GM18498 (cell line): ENCODE measurements at regions not wholly inside any gene's neighbourhood (a gene's known extent, or its start where the extent isn't known, plus 50 kb on each side); places are given as distances from the start of the nearest gene placed in this dataset.
"Not testable (repeated sequence)": the region's sequence is repeated elsewhere in the genome, so short reads cannot be mapped to it uniquely, and the experiment has no call there.

Experiments used
- ATAC-seq: cut with Tn5 transposase; IDR thresholded peaks from one replicate; pipeline ENCODE4 v1.9.1; 2021; ENCODE audit warnings: mild to moderate bottlenecking, moderate library complexity; ENCODE audit not compliant: unreplicated experiment

GRCh38 chr2:223283329-223283728 lies 231.3 kb downstream of the KCNE4 start:
- no peak for ATAC-seq

DNA sequence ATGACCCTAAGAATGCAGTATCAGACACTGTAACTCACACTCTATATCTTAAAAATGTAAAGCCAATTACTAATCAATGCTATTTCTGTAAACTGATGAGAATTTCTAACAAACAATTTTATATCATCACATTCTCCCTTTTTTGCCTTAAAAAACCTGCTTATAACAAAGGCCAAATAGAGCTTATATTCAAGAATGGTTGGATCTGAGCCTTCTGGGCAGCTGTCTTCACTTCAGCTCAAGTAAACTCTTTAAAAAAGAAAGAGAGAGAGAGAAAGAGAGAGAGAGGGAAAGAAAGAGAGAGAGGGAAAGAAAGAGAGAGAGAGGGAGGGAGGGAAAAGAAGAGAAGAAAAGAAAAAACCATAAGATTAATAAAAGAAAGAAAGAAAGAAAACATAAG lies 231.8 kb downstream of the KCNE4 start:
- ATAC-seq = no peak

DNA sequence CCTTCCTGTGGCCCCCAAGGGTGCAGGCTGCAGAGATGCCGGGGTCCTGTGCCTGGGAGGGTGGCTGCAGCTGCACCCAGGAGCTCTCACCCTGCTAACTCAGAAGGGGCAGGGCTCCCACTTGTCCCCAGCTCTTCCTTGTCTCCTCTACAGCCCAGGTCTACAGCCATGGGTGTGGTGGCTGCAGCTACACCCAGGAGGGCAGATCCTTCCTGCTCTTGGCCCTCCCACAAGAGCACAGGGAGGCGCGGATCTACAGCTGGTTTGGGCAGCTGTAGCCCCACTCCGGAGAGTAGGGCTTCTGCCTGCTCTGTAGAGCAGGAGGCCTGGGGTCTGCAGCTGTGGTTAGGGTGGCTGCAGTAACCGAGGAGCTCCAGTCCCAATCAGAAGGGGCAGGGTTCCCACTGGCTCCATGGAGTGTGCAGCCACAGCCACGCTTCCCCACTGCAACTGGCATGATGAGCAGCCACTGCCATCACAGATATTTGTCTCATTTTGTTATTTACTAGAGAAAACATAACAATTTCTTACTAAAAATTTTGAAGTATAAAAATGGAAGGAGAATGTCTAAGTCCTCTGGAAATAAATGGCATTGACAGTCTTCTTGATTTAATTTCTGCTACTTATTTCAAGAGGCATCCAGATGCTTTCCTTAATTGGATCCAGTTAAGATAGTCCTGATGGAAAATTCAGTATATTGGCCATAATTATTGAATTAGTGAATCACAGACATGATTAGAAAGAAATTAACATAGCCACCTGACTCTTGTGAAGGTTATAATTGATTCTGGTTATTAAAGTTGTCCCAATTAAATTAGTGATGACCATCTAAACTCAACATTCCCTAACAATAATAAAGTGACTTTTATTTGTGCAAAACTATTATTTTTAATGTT lies 233.6 kb downstream of the KCNE4 start:
- no peak for ATAC-seq

DNA sequence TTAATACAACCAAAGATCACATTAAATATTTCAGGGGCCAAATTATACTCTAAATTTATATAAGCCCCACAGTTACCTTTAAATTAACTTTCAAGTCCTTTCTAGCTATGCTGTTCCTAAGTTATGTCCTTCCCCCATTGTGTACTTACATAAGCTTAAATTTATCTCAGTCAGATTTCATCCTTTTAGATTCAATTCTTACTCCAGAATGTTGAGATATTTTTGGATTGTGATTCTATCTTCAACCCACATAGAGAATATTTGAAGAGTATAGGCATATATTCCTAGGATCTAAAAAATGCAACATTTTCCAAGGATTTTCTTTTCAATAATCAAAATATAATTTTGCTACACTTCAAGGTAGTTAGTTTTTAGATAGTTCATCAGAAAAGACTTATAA lies 242.8 kb downstream of the KCNE4 start:
- ATAC-seq = no peak

DNA sequence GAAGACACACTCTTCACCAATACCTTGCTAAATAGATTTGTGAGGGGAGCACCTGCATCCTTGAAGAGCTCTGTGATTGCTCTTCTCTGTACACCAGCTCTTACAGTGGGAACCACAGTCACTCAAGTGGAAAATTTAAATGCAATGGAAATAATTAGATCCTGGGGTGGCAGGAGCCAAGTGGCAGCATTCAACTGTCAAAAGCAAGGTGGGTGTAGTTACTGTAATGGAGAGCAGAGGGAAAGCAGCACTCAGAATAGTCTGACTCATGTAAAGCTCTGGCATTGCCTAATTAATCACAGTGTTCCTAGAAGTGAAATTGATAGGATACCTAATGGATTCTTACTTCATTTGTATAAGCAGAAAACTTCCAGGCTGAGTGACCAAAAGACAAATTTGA lies 245.8 kb downstream of the KCNE4 start:
- ATAC-seq = no peak

DNA sequence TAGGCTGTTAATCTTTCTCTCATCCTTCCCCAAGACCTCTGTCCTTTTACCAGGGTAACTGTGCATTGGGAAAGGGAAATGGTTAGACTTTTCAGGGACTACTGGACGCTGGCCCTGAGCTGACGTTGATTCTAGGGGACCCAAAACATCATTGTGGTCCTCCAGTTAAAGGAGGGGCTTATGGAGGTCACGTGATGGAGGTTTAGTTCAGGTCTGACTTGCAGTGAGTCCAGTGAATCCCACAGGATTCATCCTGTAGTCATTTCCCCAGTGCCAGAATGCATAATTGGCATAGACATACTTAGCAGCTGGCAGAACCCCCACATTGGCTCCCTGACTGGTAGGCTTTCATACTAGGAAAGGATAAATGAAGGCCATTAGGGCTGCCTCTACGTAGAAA lies 246.3 kb downstream of the KCNE4 start:
- not testable (repeated sequence) for ATAC-seq

- no peak for ATAC-seq
Observed at GRCh38 chr2:223300326-223300725, 248.3 kb downstream of the KCNE4 start.

DNA sequence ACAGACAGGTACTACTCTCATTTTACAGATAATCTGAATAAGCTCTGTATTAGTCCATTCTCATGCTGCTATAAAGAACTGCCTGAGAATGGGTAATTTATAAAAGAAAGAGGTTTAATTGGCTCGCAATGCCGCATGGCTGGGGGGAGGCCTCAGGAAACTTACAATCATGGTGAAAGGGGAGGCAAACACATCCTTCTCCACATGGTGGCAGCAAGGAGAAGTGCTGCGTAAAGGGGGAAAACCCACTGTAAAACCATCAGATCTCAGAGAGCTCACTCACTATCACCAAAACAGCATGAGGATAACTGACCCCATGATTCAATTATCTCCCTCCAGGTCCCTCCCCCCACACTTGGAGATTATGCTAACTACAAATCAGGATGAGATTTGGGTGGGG lies 254.4 kb downstream of the KCNE4 start:
- ATAC-seq = peak; percentile 81

- ATAC-seq = no peak
Observed at GRCh38 chr2:223311889-223312680, 260.1 kb downstream of the KCNE4 start.

DNA sequence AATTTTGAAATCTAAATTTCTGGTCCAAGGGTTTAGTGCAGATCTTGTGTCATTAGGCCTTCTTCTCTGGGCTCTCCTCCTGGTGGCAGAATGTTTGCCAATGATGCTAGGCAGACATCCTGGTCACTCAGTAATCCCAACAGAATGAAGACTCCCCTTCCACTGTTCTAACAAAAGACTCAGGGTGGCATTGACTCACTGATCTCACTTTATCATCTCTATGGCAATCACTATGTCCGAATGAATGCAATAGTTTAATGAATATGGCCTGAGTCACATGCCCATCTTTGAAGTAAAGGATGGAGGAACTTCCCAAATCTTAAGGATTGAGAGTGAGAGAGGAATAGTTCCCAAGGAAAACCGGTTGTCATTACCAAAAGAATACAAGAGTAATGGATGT lies 261.1 kb downstream of the KCNE4 start:
- ATAC-seq = no peak

GRCh38 chr2:223314811-223315210 lies 262.8 kb downstream of the KCNE4 start:
- ATAC-seq = no peak

- no peak for ATAC-seq
Observed at GRCh38 chr2:223315813-223316212, 263.8 kb downstream of the KCNE4 start.

GRCh38 chr2:223316342-223316741 lies 264.4 kb downstream of the KCNE4 start:
- ATAC-seq = no peak

- ATAC-seq = no peak
Observed at GRCh38 chr2:223319601-223320000, 267.6 kb downstream of the KCNE4 start.

GRCh38 chr2:223324402-223324801 lies 272.4 kb downstream of the KCNE4 start:
- ATAC-seq = no peak

DNA sequence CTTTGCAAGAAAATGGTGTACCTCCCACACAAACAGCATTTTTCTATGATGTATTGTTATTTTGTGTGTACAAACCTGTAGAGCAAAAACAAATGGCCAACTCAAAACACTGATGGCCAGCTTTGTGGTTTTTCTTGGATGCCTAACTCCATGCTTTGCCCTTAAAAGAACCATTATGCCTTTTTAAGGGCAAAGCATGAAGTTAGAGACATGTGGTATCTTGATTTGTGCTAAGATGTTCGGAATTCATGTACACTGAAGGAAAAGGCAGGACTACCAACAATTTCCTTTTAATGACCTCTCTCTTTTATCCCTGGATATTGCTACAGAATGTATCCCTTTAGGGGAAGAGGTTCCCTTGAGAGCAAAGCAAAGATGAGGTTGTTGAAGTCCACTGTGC lies 273.6 kb downstream of the SCG2 start:
- no peak for ATAC-seq

DNA sequence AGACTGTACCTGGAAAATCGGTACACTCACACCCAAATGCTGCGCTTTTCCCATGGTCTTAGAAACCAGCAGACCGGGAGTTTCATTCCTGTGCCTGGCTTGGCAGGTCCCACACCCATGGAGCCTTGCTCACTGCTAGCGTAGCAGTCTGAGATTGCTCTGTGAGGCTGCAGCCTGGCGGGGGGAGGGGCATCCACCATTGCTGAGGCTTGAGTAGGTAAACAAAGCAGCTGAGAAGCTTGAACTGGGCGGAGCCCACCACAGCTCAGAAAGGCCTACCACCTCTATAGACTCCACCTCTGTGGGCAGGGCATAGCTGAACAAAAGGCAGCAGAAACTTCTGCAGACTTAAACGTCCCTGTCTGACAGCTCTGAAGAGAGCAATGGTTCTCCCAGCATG lies 271.4 kb downstream of the SCG2 start:
- ATAC-seq = not testable (repeated sequence)

- ATAC-seq = no peak
Observed at GRCh38 chr2:223338016-223338415, 264.1 kb downstream of the SCG2 start.

DNA sequence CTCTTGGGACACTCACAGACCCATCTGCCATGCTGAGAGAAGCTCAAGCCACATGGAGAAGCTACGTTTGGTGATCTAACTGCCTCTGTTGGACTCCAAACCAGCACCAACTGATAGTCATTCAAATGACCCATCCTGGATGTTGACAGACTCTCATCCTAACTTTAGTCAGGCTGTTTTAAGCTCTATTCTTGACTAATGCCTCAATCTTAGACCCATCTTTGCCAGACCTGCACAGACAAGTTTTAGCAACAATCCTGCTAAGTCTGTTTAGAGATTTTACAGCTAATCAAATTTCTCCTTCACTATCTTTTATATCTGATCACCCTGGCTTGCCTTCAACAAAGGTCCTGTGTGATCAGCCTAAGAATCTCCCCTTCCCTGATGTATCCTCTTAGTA lies 245.1 kb downstream of the SCG2 start:
- ATAC-seq = no peak

DNA sequence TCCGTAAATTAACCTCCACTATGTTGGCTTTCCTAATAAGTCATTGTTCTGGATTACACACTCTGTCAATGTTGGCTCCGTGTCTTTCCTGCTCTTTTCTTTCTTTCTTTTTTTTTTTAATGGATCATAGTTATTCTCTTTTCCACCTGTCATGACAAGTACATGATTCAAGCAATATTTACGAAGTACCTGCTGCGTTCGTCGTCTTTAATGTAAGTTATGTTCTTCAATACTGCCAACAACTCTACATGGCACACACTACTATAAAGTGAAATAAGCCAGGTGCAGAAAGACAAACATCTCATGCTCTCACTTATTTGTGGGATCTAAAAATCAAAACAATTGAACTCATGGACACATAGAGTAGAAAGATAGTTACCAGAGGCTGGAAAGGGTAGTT lies 239.1 kb downstream of the SCG2 start:
- no peak for ATAC-seq

DNA sequence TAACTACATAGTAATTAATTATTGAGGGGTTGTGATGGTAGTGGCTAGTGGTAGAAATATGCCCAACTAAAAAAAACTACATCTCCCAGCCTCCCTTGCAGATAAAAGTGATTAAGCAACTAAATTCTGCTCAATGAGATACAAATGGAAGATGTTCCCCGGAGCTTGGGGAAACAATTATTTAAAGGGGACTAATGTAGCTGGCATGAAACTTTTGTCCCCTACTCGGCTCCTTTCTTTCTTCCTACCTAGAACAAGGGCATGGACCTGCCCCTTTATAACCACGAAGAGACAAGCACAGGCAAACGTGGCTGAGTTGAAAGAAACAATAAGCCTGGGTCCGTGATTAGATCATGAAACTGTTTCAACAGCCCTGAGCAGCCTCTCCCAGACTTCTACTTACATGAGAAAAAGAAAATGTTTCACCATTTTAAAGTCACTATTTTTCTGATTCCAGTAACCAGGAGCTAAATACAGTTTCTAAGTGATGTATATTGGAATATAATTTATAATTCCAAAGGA lies 236.9 kb downstream of the SCG2 start:
- no peak for ATAC-seq

- ATAC-seq = no peak
Observed at GRCh38 chr2:223366566-223366965, 235.6 kb downstream of the SCG2 start.
